H1 (cell line): ENCODE measurements at regions not wholly inside any gene's neighbourhood (a gene's known extent, or its start where the extent isn't known, plus 50 kb on each side); places are given as distances from the start of the nearest gene placed in this dataset.

Experiments used
- BACH1 ChIP-seq: IDR thresholded peaks from 2 replicates; pipeline ENCODE4 v1.6.1; 2012; ENCODE audit warnings: low read length, improper control_type of control experiment
- HDAC2 ChIP-seq, 2 experiments: fragments of 300-600 bp in 1 of 2; sonication (generic) in 1 of 2; IDR thresholded peaks; 2 replicates each; pipeline ENCODE4 v1.6.1; 2011 to 2012; ENCODE audit warnings: low read depth in 2 of 2, low read length in 2 of 2, mild to moderate bottlenecking in 2 of 2, moderate library complexity in 2 of 2, borderline replicate concordance in 1 of 2, inconsistent platforms in 1 of 2
- KDM1A ChIP-seq: fragments of 200-600, 300-600 bp; sonication (generic); IDR thresholded peaks from 2 replicates; pipeline ENCODE4 v1.7.1; 2016; ENCODE audit warnings: mild to moderate bottlenecking, low read length, borderline replicate concordance
- NRF1 ChIP-seq: IDR thresholded peaks from 2 replicates; pipeline ENCODE4 v1.6.1; 2011; ENCODE audit warnings: mild to moderate bottlenecking, low read depth, low read length, improper control_type of control experiment
- SAP30 ChIP-seq: fragments of 300-600 bp; sonication (generic); IDR thresholded peaks from 2 replicates; pipeline ENCODE4 v1.7.1; 2012; ENCODE audit warnings: low read length, moderate library complexity, mild to moderate bottlenecking, inconsistent platforms; ENCODE audit not compliant: insufficient read depth, insufficient replicate concordance
- TCF12 ChIP-seq: IDR thresholded peaks from 2 replicates; pipeline ENCODE4 v1.6.1; 2011; ENCODE audit warnings: low read depth, mild to moderate bottlenecking, low read length
- TF ChIP-seq, protein P1 (sequence below): fragments of 300-600 bp; sonication (generic); IDR thresholded peaks from 2 replicates; pipeline ENCODE4 v1.7.1; 2012; ENCODE audit warnings: low read length, moderate library complexity, mild to moderate bottlenecking, inconsistent platforms; ENCODE audit not compliant: insufficient replicate concordance
- TF ChIP-seq, protein P2 (sequence below), 3 experiments: IDR thresholded peaks; 1 replicate in 2 of 3; 2 replicates in 1 of 3; pipeline versions ENCODE4 v1.5.1 to v1.6.1; 2011; ENCODE audit warnings: low read length in 3 of 3, mild to moderate bottlenecking in 3 of 3, inconsistent platforms in 2 of 3, low read depth in 1 of 3, moderate library complexity in 1 of 3; ENCODE audit not compliant: insufficient read depth in 1 of 3; ENCODE audit errors: control extremely low read depth in 1 of 3

DNA sequence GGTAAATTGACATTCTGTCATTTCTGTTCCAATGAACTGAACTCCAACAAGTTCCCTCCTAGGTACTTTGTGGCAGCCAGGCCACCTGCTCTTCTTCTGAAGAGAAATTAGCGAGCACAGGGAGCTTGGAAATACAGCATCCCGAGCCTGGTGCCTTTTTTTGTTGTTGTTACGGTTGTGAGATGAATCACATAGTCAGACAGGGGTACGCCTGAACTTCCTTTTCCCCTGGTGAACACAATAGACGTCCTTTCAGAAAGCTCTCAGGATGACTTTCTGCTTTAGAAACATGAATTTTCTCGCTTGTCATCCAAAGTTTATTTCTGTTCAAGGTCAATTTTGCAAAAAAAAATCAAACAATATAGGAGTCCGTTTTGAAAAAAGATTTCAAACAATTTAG is 53.9 kb upstream of the XYLT1 start (continued):
- TF ChIP-seq, protein P1, sequence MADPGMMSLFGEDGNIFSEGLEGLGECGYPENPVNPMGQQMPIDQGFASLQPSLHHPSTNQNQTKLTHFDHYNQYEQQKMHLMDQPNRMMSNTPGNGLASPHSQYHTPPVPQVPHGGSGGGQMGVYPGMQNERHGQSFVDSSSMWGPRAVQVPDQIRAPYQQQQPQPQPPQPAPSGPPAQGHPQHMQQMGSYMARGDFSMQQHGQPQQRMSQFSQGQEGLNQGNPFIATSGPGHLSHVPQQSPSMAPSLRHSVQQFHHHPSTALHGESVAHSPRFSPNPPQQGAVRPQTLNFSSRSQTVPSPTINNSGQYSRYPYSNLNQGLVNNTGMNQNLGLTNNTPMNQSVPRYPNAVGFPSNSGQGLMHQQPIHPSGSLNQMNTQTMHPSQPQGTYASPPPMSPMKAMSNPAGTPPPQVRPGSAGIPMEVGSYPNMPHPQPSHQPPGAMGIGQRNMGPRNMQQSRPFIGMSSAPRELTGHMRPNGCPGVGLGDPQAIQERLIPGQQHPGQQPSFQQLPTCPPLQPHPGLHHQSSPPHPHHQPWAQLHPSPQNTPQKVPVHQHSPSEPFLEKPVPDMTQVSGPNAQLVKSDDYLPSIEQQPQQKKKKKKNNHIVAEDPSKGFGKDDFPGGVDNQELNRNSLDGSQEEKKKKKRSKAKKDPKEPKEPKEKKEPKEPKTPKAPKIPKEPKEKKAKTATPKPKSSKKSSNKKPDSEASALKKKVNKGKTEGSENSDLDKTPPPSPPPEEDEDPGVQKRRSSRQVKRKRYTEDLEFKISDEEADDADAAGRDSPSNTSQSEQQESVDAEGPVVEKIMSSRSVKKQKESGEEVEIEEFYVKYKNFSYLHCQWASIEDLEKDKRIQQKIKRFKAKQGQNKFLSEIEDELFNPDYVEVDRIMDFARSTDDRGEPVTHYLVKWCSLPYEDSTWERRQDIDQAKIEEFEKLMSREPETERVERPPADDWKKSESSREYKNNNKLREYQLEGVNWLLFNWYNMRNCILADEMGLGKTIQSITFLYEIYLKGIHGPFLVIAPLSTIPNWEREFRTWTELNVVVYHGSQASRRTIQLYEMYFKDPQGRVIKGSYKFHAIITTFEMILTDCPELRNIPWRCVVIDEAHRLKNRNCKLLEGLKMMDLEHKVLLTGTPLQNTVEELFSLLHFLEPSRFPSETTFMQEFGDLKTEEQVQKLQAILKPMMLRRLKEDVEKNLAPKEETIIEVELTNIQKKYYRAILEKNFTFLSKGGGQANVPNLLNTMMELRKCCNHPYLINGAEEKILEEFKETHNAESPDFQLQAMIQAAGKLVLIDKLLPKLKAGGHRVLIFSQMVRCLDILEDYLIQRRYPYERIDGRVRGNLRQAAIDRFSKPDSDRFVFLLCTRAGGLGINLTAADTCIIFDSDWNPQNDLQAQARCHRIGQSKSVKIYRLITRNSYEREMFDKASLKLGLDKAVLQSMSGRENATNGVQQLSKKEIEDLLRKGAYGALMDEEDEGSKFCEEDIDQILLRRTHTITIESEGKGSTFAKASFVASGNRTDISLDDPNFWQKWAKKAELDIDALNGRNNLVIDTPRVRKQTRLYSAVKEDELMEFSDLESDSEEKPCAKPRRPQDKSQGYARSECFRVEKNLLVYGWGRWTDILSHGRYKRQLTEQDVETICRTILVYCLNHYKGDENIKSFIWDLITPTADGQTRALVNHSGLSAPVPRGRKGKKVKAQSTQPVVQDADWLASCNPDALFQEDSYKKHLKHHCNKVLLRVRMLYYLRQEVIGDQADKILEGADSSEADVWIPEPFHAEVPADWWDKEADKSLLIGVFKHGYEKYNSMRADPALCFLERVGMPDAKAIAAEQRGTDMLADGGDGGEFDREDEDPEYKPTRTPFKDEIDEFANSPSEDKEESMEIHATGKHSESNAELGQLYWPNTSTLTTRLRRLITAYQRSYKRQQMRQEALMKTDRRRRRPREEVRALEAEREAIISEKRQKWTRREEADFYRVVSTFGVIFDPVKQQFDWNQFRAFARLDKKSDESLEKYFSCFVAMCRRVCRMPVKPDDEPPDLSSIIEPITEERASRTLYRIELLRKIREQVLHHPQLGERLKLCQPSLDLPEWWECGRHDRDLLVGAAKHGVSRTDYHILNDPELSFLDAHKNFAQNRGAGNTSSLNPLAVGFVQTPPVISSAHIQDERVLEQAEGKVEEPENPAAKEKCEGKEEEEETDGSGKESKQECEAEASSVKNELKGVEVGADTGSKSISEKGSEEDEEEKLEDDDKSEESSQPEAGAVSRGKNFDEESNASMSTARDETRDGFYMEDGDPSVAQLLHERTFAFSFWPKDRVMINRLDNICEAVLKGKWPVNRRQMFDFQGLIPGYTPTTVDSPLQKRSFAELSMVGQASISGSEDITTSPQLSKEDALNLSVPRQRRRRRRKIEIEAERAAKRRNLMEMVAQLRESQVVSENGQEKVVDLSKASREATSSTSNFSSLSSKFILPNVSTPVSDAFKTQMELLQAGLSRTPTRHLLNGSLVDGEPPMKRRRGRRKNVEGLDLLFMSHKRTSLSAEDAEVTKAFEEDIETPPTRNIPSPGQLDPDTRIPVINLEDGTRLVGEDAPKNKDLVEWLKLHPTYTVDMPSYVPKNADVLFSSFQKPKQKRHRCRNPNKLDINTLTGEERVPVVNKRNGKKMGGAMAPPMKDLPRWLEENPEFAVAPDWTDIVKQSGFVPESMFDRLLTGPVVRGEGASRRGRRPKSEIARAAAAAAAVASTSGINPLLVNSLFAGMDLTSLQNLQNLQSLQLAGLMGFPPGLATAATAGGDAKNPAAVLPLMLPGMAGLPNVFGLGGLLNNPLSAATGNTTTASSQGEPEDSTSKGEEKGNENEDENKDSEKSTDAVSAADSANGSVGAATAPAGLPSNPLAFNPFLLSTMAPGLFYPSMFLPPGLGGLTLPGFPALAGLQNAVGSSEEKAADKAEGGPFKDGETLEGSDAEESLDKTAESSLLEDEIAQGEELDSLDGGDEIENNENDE = no peak
- TF ChIP-seq NRF1 = no peak
- TF ChIP-seq KDM1A = no peak
- no peak for TF ChIP-seq TCF12
- TF ChIP-seq SAP30 = no peak
- TF ChIP-seq HDAC2 (IDR thresholded peaks at IDR 0.05; ENCODE audit: borderline replicate concordance in 1 of 2, low read depth in 2 of 2, low read length in 2 of 2) = no peak
- TF ChIP-seq BACH1 = no peak
- TF ChIP-seq, protein P2, sequence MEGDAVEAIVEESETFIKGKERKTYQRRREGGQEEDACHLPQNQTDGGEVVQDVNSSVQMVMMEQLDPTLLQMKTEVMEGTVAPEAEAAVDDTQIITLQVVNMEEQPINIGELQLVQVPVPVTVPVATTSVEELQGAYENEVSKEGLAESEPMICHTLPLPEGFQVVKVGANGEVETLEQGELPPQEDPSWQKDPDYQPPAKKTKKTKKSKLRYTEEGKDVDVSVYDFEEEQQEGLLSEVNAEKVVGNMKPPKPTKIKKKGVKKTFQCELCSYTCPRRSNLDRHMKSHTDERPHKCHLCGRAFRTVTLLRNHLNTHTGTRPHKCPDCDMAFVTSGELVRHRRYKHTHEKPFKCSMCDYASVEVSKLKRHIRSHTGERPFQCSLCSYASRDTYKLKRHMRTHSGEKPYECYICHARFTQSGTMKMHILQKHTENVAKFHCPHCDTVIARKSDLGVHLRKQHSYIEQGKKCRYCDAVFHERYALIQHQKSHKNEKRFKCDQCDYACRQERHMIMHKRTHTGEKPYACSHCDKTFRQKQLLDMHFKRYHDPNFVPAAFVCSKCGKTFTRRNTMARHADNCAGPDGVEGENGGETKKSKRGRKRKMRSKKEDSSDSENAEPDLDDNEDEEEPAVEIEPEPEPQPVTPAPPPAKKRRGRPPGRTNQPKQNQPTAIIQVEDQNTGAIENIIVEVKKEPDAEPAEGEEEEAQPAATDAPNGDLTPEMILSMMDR (IDR thresholded peaks at IDR 0.05; ENCODE audit: control extremely low read depth in 1 of 3, insufficient read depth in 1 of 3, low read depth in 1 of 3, low read length in 3 of 3) = no peak
